NCI-H146 (cell line): ENCODE measurements at regions not wholly inside any gene's neighbourhood (a gene's known extent, or its start where the extent isn't known, plus 50 kb on each side); places are given as distances from the start of the nearest gene placed in this dataset.

Source experiments
- DNase-seq: peaks from one replicate; lab custom pipeline; 2025; lab: John Stamatoyannopoulos, UW

- DNase-seq = no peak
Observed at GRCh38 chr18:21162786-21163185, 51.2 kb upstream of the ROCK1 start.

GRCh38 chr18:21163647-21164547 lies 52.3 kb upstream of the ROCK1 start:
- DNase-seq = no peak

DNA sequence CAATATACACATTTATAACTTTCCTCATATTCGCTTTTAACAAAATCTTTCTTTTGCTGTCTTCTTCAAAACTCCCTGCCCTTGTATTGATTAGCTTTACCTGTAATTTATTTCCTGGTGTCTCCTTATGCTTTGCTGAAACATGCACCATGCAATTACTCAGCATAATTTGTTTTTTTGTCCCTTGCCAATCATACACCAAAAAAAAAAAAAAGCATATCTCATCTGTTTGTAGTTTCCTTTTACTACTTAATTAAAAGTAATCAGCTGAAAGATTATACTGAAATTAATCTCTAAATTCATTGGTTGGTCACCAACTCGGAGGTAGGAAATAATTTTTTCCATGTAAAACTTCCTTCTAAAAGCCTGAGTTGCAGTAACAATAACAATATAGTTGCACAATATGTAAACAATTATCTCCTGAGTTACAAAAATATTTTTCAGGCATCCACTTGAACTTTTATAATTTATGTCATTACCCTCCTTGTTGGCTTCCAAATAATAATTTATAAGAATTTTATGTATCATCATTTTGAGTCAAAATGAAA lies 53.0 kb upstream of the ROCK1 start:
- no peak for DNase-seq

DNA sequence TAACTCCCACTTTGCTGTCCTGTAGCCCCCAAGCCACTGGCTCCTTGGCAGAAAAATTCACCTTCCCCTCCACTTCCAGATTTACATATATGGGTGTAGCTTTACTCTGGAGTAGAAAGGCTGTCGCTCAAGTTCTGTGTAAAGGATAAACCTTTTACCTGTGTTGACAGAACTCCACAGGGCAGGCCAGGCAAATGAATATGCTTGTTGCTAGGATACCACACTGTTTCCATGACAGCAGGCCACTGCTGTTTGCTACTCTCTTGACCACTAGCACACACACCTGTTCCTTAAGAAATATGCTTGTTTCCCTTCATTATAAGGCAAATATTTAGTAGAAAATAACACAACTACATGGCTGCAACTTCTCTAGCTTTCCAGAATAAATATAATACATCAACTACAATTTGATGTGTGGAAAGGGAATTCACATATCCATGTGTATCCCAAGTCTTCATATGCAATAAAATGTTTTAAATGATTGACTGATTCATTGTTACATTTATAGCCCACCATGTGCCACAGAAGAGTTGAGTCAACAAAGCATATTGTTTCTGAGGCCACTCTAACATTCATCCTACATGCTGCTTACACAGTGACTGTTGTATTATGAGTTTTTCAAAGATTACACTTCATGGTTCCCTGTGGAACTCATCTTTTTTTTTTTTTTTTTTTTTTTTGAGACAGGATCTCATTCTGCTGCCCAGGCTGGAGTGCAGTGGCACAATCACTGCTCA lies 56.2 kb upstream of the ROCK1 start:
- peak; percentile 100 for DNase-seq

GRCh38 chr18:21168880-21169279 lies 57.3 kb upstream of the ROCK1 start:
- DNase-seq = no peak

- no peak for DNase-seq
Observed at GRCh38 chr18:21177822-21178221, 64.2 kb upstream of the GREB1L start.

DNA sequence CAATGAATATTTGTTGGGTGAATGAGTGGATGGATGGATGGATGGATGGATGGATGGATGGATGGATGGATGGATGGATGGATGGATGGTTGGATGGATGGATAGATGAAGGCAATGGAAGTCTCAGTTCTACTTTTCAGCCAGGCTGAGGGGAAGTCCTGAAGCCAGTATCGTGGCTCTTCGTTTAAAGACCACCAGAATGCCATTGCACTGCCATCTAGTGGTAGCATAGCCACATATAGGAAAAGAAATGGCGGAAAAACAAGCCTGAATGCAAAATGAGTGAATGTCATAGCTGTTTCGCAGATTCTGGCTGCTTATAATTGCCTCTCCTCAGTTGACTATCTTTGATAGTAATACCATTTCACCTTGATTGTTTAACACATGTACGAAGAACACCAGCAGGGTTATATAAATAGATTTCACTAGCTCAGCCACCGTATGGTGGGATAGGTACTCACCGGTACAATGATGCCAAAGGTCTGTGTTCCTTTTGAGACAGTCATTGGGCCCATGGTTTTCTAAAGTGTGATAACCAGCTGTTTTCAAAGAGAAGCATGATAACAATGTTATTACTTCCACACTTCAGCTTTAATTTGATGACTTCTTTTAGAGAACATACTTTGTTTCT lies 62.3 kb upstream of the GREB1L start:
- peak; percentile 89 for DNase-seq

GRCh38 chr18:21180588-21180987 lies 61.4 kb upstream of the GREB1L start:
- DNase-seq = no peak

GRCh38 chr18:21181766-21182165 lies 60.3 kb upstream of the GREB1L start:
- no peak for DNase-seq

DNA sequence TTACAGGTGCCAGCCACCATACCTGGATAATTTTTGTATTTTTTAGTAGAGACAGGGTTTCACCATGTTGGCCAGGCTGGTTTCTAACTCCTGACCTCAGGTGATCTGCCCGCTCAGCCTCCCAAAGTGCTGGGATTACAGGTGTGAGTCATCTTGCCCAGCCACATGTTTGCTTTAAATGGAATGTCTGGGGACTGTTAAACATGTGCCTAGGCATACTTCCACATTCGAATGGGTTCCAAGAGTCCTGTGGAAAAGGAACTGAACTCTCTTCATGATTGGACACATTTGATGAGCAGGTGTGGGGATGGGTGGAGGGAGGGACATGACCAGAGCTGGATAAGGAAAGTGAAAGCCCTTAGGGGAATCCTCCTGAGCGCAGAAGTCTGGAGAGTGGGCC lies 58.4 kb upstream of the GREB1L start:
- DNase-seq = no peak

DNA sequence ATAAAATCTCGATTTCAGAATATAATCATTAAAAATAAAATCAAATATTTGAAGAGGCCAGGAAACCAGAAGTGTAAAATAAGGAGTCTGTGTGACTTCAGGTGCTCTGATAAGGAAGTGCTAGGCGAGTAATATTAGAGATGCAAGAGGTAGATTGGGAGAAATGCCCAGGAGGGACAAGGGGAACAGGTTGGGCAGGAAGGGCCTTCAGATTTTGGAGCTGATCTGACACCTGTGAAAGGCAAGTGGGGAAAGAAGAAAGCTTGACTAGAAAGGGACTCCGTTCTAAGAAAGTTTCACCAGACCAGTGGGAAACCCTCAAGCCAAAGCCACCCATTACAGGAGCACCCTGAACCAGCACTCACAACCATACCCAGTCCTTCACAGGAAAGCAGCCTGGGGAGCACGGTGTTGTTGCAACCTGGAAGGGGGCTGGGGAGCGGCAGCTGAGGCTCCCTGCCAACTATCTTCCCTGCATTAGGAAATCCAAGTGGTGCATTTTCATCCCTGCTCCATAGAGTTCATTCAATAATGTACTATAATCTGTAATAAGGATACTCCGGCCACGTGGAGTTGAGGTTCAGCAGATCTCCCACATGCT lies 57.5 kb upstream of the GREB1L start:
- no peak for DNase-seq

- no peak for DNase-seq
Observed at GRCh38 chr18:21187886-21188285, 54.1 kb upstream of the GREB1L start.

DNA sequence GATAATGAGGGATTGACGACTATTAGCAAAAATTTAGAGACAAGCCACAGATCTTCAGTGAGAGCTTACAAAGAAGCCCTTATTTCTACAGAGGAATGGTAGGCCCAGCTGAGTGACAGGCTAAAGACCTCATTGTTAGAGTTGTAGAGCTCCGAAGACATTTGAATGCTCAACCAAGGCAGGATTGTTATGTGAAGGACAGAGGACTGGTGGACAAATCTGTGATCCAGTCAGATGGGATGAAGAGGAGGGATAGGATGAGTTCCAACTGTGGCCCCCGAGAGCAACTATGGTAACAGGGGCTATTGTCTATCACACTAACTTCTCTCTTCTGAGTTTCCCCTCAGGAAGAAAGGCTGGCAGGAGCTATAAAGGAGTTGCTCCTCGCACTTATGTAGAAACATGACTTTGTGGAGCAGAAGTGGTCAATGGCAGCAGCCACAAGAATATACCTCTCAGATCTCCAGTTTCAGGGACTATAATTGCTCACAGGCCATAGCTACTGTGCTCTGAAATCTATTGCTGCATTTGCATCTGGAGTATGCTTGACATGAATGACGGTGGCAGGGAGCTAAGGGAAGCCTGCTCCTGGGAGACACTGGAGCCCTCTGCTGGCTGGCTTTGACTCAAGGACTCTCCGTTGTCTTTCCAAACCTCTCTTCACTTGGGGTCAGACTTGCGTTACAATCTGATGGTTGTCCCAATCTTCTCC lies 50.3 kb upstream of the GREB1L start:
- DNase-seq = peak; percentile 85
